WTC11 (cell line): ENCODE measurements at regions not wholly inside any gene's neighbourhood (a gene's known extent, or its start where the extent isn't known, plus 50 kb on each side); places are given as distances from the start of the nearest gene placed in this dataset.

Source experiments
- ATF3 ChIP-seq: sonication (generic); formaldehyde crosslinking; conservative IDR thresholded peaks from 2 replicates; pipeline ENCODE4 v1.8.1; 2022; ENCODE audit warnings: mild to moderate bottlenecking, missing genetic modification reagents
- CTCF ChIP-seq: fragments of 200-600 bp; IDR thresholded peaks from 2 replicates; pipeline ENCODE4 v1.8.0; 2022; ENCODE audit warnings: antibody characterized with exemption
- E2F5 ChIP-seq: sonication (generic); formaldehyde crosslinking; IDR thresholded peaks from 2 replicates; pipeline ENCODE4 v1.8.1; 2022; ENCODE audit warnings: mild to moderate bottlenecking, moderate library complexity, missing genetic modification reagents
- FOXJ3 ChIP-seq: sonication (generic); formaldehyde crosslinking; IDR thresholded peaks from 2 replicates; pipeline ENCODE4 v1.9.0; 2021; ENCODE audit warnings: missing genetic modification reagents, mild to moderate bottlenecking, borderline replicate concordance
- JUN ChIP-seq: sonication (generic); formaldehyde crosslinking; IDR thresholded peaks from 2 replicates; pipeline ENCODE4 v1.8.0; 2023; ENCODE audit warnings: mild to moderate bottlenecking, missing genetic modification reagents
- MAX ChIP-seq: sonication (generic); formaldehyde crosslinking; IDR thresholded peaks from 2 replicates; pipeline ENCODE4 v1.8.0; 2022; ENCODE audit warnings: mild to moderate bottlenecking, missing genetic modification reagents
- MLX ChIP-seq: sonication (generic); formaldehyde crosslinking; IDR thresholded peaks from 2 replicates; pipeline ENCODE4 v1.8.1; 2023; ENCODE audit warnings: mild to moderate bottlenecking, missing genetic modification reagents, moderate library complexity

GRCh38 chr3:44171891-44172290 lies 69.8 kb upstream of the TOPAZ1 start:
- TF ChIP-seq JUN (CRISPR knock-in tag) (no peak), MLX (no peak), CTCF (no peak), MAX (CRISPR knock-in tag) (no peak), FOXJ3 (CRISPR knock-in tag) (no peak), ATF3 (CRISPR knock-in tag) (no peak), E2F5 (no peak)
